Fibroblast of lung (primary cell): ENCODE measurements at regions not wholly inside any gene's neighbourhood (a gene's known extent, or its start where the extent isn't known, plus 50 kb on each side); places are given as distances from the start of the nearest gene placed in this dataset.

Experiments
- EZH2 ChIP-seq: IDR thresholded peaks from 2 replicates; pipeline ENCODE4 v1.5.1; 2012; ENCODE audit warnings: low read length, control low read depth, mild to moderate bottlenecking; ENCODE audit errors: missing control alignments
- TF ChIP-seq, protein P1 (sequence below), 2 donors: IDR thresholded peaks in 1 of 2; conservative IDR thresholded peaks in 1 of 2; 1 replicate in 1 of 2; 2 replicates in 1 of 2; pipeline ENCODE4 v1.5.1; 2011 to 2012; ENCODE audit warnings: low read length in 2 of 2, control low read depth in 1 of 2, inconsistent platforms in 1 of 2, low read depth in 1 of 2, mild to moderate bottlenecking in 1 of 2

DNA sequence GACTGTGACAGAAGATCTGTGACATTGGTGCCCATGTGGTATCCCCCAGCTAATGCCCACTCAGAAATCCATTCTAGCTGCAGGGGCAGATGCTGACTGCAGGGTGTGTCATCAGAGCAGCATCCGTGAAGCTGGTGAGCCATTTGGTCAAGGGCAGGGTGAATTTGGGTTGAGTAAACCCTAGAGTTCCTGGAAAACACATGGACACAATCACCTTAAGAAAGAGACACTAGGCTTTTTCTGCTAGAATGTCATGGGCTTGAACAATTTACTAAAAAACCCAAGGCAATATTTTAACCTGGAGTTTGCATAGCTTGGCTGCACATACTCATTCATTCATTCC is 100.0 kb downstream of the ADAMTS15 start:
- TF ChIP-seq, protein P1, sequence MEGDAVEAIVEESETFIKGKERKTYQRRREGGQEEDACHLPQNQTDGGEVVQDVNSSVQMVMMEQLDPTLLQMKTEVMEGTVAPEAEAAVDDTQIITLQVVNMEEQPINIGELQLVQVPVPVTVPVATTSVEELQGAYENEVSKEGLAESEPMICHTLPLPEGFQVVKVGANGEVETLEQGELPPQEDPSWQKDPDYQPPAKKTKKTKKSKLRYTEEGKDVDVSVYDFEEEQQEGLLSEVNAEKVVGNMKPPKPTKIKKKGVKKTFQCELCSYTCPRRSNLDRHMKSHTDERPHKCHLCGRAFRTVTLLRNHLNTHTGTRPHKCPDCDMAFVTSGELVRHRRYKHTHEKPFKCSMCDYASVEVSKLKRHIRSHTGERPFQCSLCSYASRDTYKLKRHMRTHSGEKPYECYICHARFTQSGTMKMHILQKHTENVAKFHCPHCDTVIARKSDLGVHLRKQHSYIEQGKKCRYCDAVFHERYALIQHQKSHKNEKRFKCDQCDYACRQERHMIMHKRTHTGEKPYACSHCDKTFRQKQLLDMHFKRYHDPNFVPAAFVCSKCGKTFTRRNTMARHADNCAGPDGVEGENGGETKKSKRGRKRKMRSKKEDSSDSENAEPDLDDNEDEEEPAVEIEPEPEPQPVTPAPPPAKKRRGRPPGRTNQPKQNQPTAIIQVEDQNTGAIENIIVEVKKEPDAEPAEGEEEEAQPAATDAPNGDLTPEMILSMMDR (conservative IDR thresholded peaks at IDR 0.05 in 1 of 2, IDR thresholded peaks at IDR 0.05 in 1 of 2; ENCODE audit: low read depth in 1 of 2, low read length in 2 of 2), result no peak
- TF ChIP-seq EZH2, result no peak
